GM19193 (cell line): ENCODE measurements at regions not wholly inside any gene's neighbourhood (a gene's known extent, or its start where the extent isn't known, plus 50 kb on each side); places are given as distances from the start of the nearest gene placed in this dataset.

Experiments used
- POLR2A ChIP-seq: IDR thresholded peaks from 4 replicates; pipeline ENCODE4 v1.6.1; 2011; ENCODE audit not compliant: insufficient read depth, insufficient read length; ENCODE audit errors: extremely low read depth

- TF ChIP-seq POLR2A, result no peak
Observed at GRCh38 chr13:50085063-50085462, 69.8 kb downstream of the KCNRG start.

GRCh38 chr13:50089633-50090032, 74.4 kb downstream of the KCNRG start:
- no peak for TF ChIP-seq POLR2A

GRCh38 chr13:50090211-50090610, 75.0 kb downstream of the KCNRG start:
- TF ChIP-seq POLR2A, result no peak

GRCh38 chr13:50094615-50095293, 79.5 kb downstream of the KCNRG start:
- no peak for TF ChIP-seq POLR2A

- no peak for TF ChIP-seq POLR2A
Observed at GRCh38 chr13:50098693-50099092, 83.4 kb downstream of the KCNRG start.

- no peak for TF ChIP-seq POLR2A
Observed at GRCh38 chr13:50099473-50099872, 84.2 kb downstream of the KCNRG start.

- no peak for TF ChIP-seq POLR2A
Observed at GRCh38 chr13:50101590-50101989, 86.3 kb downstream of the KCNRG start.

- TF ChIP-seq POLR2A, result no peak
Observed at GRCh38 chr13:50104493-50104892, 89.2 kb downstream of the KCNRG start.

GRCh38 chr13:50106559-50106958, 91.3 kb downstream of the KCNRG start:
- no peak for TF ChIP-seq POLR2A

- TF ChIP-seq POLR2A, result no peak
Observed at GRCh38 chr13:50107205-50107604, 92.0 kb downstream of the KCNRG start.

- TF ChIP-seq POLR2A, result no peak
Observed at GRCh38 chr13:50114961-50115360, 99.7 kb downstream of the KCNRG start.

GRCh38 chr13:50115695-50116094, 100.5 kb downstream of the KCNRG start:
- no peak for TF ChIP-seq POLR2A

GRCh38 chr13:50116430-50116973, 101.3 kb downstream of the KCNRG start:
- no peak for TF ChIP-seq POLR2A

- no peak for TF ChIP-seq POLR2A
Observed at GRCh38 chr13:50119591-50119990, 104.3 kb downstream of the KCNRG start.

GRCh38 chr13:50122455-50122854, 107.2 kb downstream of the KCNRG start:
- TF ChIP-seq POLR2A, result no peak

- TF ChIP-seq POLR2A, result no peak
Observed at GRCh38 chr13:50123002-50123401, 107.8 kb downstream of the KCNRG start.

GRCh38 chr13:50123515-50123861, 108.2 kb downstream of the KCNRG start:
- no peak for TF ChIP-seq POLR2A
